PC-3 (cell line): ENCODE measurements at regions not wholly inside any gene's neighbourhood (a gene's known extent, or its start where the extent isn't known, plus 50 kb on each side); places are given as distances from the start of the nearest gene placed in this dataset.

Experiments
- CTCF ChIP-seq: fragments of 300-600 bp; sonication (generic); conservative IDR thresholded peaks from 2 replicates; pipeline ENCODE4 v1.5.1; 2017; ENCODE audit warnings: antibody characterized with exemption, low read depth, mild to moderate bottlenecking, low read length
- EZH2 ChIP-seq: fragments of 300-600 bp; sonication (generic); IDR thresholded peaks from one replicate; pipeline ENCODE4 v1.6.1; 2017; ENCODE audit warnings: antibody characterized with exemption, mild to moderate bottlenecking, low read length; ENCODE audit not compliant: unreplicated experiment
- EZH2phosphoT487 ChIP-seq: fragments of 300-600 bp; sonication (generic); IDR thresholded peaks from 2 replicates; pipeline ENCODE4 v1.6.1; 2018; ENCODE audit warnings: mild to moderate bottlenecking, antibody characterized with exemption, low read length, borderline replicate concordance

DNA sequence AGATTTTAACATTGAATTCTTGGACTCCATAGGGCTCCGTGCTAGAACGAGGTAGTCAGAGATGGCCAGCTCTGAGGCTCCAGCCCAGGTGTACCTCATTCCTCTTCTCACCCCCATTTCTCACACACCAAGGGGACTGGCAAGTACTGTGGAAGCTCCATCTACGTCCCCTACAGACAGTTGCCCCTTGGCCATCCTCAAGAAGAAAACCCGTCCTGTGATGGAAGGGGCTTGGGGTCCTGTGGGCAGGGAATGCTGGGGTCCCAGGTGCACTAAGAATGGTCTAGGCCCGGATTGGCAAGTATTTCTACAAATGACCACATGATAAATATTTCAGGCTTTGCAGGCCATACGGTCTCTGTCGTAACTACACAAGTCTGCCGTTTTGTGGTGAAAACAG, 110.3 kb downstream of the PDCL3 start:
- no peak for TF ChIP-seq CTCF
- no peak for TF ChIP-seq EZH2
- TF ChIP-seq EZH2phosphoT487: no peak
